A549 (cell line): ENCODE measurements at regions not wholly inside any gene's neighbourhood (a gene's known extent, or its start where the extent isn't known, plus 50 kb on each side); places are given as distances from the start of the nearest gene placed in this dataset.

Source experiments
- ATAC-seq, 2 experiments: fragments of 200-7000 bp in 1 of 2; fragments of >200 bp in 1 of 2; cut with Nextera tagmentation in 1 of 2; cut with Tn5 transposase in 1 of 2; 3 replicates each; pipeline versions ENCODE4 v1.8.0 to v1.9.1; 2018 to 2020; ENCODE audit warnings: mild to moderate bottlenecking in 1 of 2, moderate library complexity in 1 of 2
- CTCF ChIA-PET: fragments of 300-600 bp; sonication (Branson Sonifier 250); formaldehyde crosslinking; extraction: SDS; loops from one replicate; lab custom pipeline; 2021; ENCODE audit warnings: antibody characterized with exemption, inconsistent platforms; lab: Yijun Ruan, JAX
- POLR2A ChIA-PET: fragments of 350-600 bp; formaldehyde crosslinking; extraction: SDS; loops from one replicate; lab custom pipeline; 2021; ENCODE audit warnings: antibody characterized with exemption, inconsistent platforms; lab: Yijun Ruan, JAX
- DNase-seq, 2 experiments: peaks; one replicate each; pipeline versions ENCODE4 v3.0.0 to v3.0.0-alpha.2; 2011 to 2016; ENCODE audit warnings: low read depth in 1 of 2, low spot score in 1 of 2
- FAIRE-seq: peaks from 2 replicates; lab custom pipeline; 2011; peaks lifted over from hg19 to GRCh38; lab: Jason Lieb, UNC
- H3K27ac ChIP-seq, 2 experiments: fragments of >200 bp; sonication (Bioruptor Twin); formaldehyde crosslinking; 3 replicates each; pipeline ENCODE4 v1.5.1; 2016 to 2017
- H3K4me1 ChIP-seq: fragments of >200 bp; sonication (Bioruptor Twin); formaldehyde crosslinking; 3 replicates; pipeline ENCODE4 v1.6.1; 2016
- H3K4me2 ChIP-seq: fragments of >200 bp; sonication (Bioruptor Twin); formaldehyde crosslinking; 3 replicates; pipeline ENCODE4 v1.6.1; 2016
- H3K4me3 ChIP-seq: fragments of >200 bp; sonication (Bioruptor Twin); formaldehyde crosslinking; 3 replicates; pipeline ENCODE4 v1.5.1; 2016
- H3K9me3 ChIP-seq: fragments of >200 bp; sonication (Bioruptor Twin); formaldehyde crosslinking; 3 replicates; pipeline ENCODE4 v1.6.1; 2016
- BHLHE40 ChIP-seq: IDR thresholded peaks from 2 replicates; pipeline ENCODE4 v1.6.1; 2012; ENCODE audit warnings: low read depth, low read length, inconsistent platforms
- CBX2 ChIP-seq: fragments of 200-600 bp; sonication (generic); IDR thresholded peaks from 2 replicates; pipeline ENCODE4 v1.6.1; 2016; ENCODE audit warnings: low read depth, mild to moderate bottlenecking, borderline replicate concordance
- CBX8 ChIP-seq: fragments of 200-600 bp; sonication (generic); IDR thresholded peaks from 2 replicates; pipeline ENCODE4 v1.6.1; 2016
- CEBPB ChIP-seq, 2 experiments: fragments of >200 bp in 1 of 2; sonication (Bioruptor Twin) in 1 of 2; formaldehyde crosslinking in 1 of 2; IDR thresholded peaks; 2 replicates each; pipeline ENCODE4 v1.6.1; 2012 to 2016
- CHD4 ChIP-seq: fragments of 200-600 bp; sonication (generic); IDR thresholded peaks from 2 replicates; pipeline ENCODE4 v1.6.1; 2016; ENCODE audit warnings: antibody characterized with exemption, mild to moderate bottlenecking, borderline replicate concordance
- EHMT2 ChIP-seq: fragments of 200-600 bp; sonication (generic); IDR thresholded peaks from 2 replicates; pipeline ENCODE4 v1.6.1; 2016; ENCODE audit warnings: antibody characterized with exemption, low read depth, mild to moderate bottlenecking, moderate library complexity
- ELK1 ChIP-seq: fragments of 150-350 bp; IDR thresholded peaks from 2 replicates; pipeline ENCODE4 v1.6.1; 2014; ENCODE audit warnings: low read depth, mild to moderate bottlenecking, low read length
- EP300 ChIP-seq, 2 experiments: fragments of >200 bp; sonication (Bioruptor Twin); formaldehyde crosslinking; IDR thresholded peaks; 2 replicates in 1 of 2; 3 replicates in 1 of 2; pipeline ENCODE4 v1.6.1; 2016 to 2017
- FOSB ChIP-seq: fragments of 250-450 bp; sonication (Bioruptor Pico); IDR thresholded peaks from 2 replicates; pipeline ENCODE4 v1.5.0; 2020; ENCODE audit warnings: mild to moderate bottlenecking, moderate library complexity
- FOXS1 ChIP-seq: fragments of 250-450 bp; sonication (Bioruptor Pico); IDR thresholded peaks from 2 replicates; pipeline ENCODE4 v1.5.0; 2020; ENCODE audit warnings: mild to moderate bottlenecking, moderate library complexity
- GATA3 ChIP-seq: IDR thresholded peaks from 2 replicates; pipeline ENCODE4 v1.6.1; 2012; ENCODE audit warnings: borderline replicate concordance
- HOXB13 ChIP-seq: fragments of 250-450 bp; sonication (Bioruptor Pico); IDR thresholded peaks from 2 replicates; pipeline ENCODE4 v1.5.0; 2020; ENCODE audit warnings: low read depth, mild to moderate bottlenecking, moderate library complexity
- HOXB5 ChIP-seq: fragments of 250-450 bp; sonication (Bioruptor Pico); IDR thresholded peaks from 2 replicates; pipeline ENCODE4 v1.5.0; 2020; ENCODE audit warnings: mild to moderate bottlenecking, moderate library complexity
- JUN ChIP-seq, 2 experiments: fragments of >200 bp; sonication (Bioruptor Twin); formaldehyde crosslinking; IDR thresholded peaks; 2 replicates in 1 of 2; 3 replicates in 1 of 2; pipeline ENCODE4 v1.6.1; 2016 to 2017
- KDM1A ChIP-seq: fragments of 200-600 bp; sonication (generic); IDR thresholded peaks from 2 replicates; pipeline ENCODE4 v1.6.1; 2016; ENCODE audit warnings: low read depth, mild to moderate bottlenecking
- KDM5A ChIP-seq: fragments of 200-600 bp; sonication (generic); IDR thresholded peaks from 2 replicates; pipeline ENCODE4 v1.6.1; 2016; ENCODE audit warnings: antibody characterized with exemption, mild to moderate bottlenecking
- MAFK ChIP-seq: fragments of 450-650 bp; IDR thresholded peaks from 2 replicates; pipeline ENCODE4 v1.6.1; 2014; ENCODE audit not compliant: partially characterized antibody
- NFE2L2 ChIP-seq: fragments of 150-350 bp; conservative IDR thresholded peaks from 2 replicates; pipeline ENCODE4 v1.6.1; 2014; ENCODE audit warnings: low read length
- NPAS2 ChIP-seq: fragments of 250-450 bp; sonication (Bioruptor Pico); IDR thresholded peaks from 2 replicates; pipeline ENCODE4 v1.8.0; 2022; ENCODE audit warnings: mild to moderate bottlenecking, moderate library complexity, borderline replicate concordance
- NR3C1 ChIP-seq: fragments of >200 bp; sonication (Bioruptor Twin); formaldehyde crosslinking; IDR thresholded peaks from 3 replicates; pipeline ENCODE4 v1.6.1; 2017
- PHF8 ChIP-seq: fragments of 200-600 bp; sonication (generic); IDR thresholded peaks from 2 replicates; pipeline ENCODE4 v1.6.1; 2016; ENCODE audit warnings: low read depth, mild to moderate bottlenecking, antibody characterized with exemption, moderate library complexity, borderline replicate concordance
- POLR2A ChIP-seq: IDR thresholded peaks from 2 replicates; pipeline ENCODE4 v1.6.1; 2012; ENCODE audit warnings: mild to moderate bottlenecking, low read length
- RNF2 ChIP-seq: fragments of 200-600 bp; sonication (generic); IDR thresholded peaks from 2 replicates; pipeline ENCODE4 v1.6.1; 2016; ENCODE audit warnings: low read depth, mild to moderate bottlenecking, antibody characterized with exemption, moderate library complexity, borderline replicate concordance
- SREBF2 ChIP-seq: fragments of 450-650 bp; IDR thresholded peaks from 2 replicates; pipeline ENCODE4 v1.6.1; 2014; ENCODE audit warnings: mild to moderate bottlenecking, moderate library complexity
- TFCP2L1 ChIP-seq: fragments of 250-450 bp; sonication (Bioruptor Pico); IDR thresholded peaks from 2 replicates; pipeline ENCODE4 v1.5.0; 2021; ENCODE audit warnings: mild to moderate bottlenecking
- TP53 ChIP-seq: fragments of 250-450 bp; sonication (Bioruptor Pico); IDR thresholded peaks from 2 replicates; pipeline ENCODE4 v1.5.0; 2021; ENCODE audit warnings: mild to moderate bottlenecking, moderate library complexity
- USF2 ChIP-seq: fragments of 450-650 bp; IDR thresholded peaks from 2 replicates; pipeline ENCODE4 v1.6.1; 2014; ENCODE audit warnings: antibody characterized with exemption
- WGBS: methylation state at CpG from one replicate; pipeline ENCODE4 v1.1.6; 2017; ENCODE audit errors: missing lambda C conversion rate; 5-methylcytosine and 5-hydroxymethylcytosine counted together
- TF ChIP-seq, protein P1 (sequence below): fragments of 250-450 bp; sonication (Bioruptor Pico); IDR thresholded peaks from 2 replicates; pipeline ENCODE4 v1.5.0; 2021; ENCODE audit warnings: mild to moderate bottlenecking, moderate library complexity, borderline replicate concordance
- TF ChIP-seq, protein P2 (sequence below): IDR thresholded peaks from 2 replicates; pipeline ENCODE4 v1.6.1; 2012
- TF ChIP-seq, protein P3 (sequence below): fragments of >200 bp; sonication (Bioruptor Twin); formaldehyde crosslinking; IDR thresholded peaks from 3 replicates; pipeline ENCODE4 v1.6.1; 2016
- TF ChIP-seq, protein P4 (sequence below): IDR thresholded peaks from 2 replicates; pipeline ENCODE4 v1.6.1; 2012
- TF ChIP-seq, protein P5 (sequence below): IDR thresholded peaks from 2 replicates; pipeline ENCODE4 v1.6.1; 2012; ENCODE audit warnings: low read depth, borderline replicate concordance

- no peak for TF ChIP-seq NR3C1
- TF ChIP-seq PHF8 = no peak
- no peak for TF ChIP-seq HOXB5 (CRISPR knock-in tag)
- no peak for TF ChIP-seq GATA3
- no peak for TF ChIP-seq FOXS1 (CRISPR knock-in tag)
- TF ChIP-seq, all 56 proteins: peak for 0
Measured at GRCh38 chrX:13430136-13430827, 110.4 kb upstream of the ATXN3L start (continued).

- H3K4me1 ChIP-seq = peaks cover 47% of the 10 kb centered on the region
- DNase-seq (peak; percentile 24 to 86), ATAC-seq (peak; percentile 87 to 89), FAIRE-seq (peak; percentile 98)
- peak overlapping the region; percentile 63 for H3K4me2 ChIP-seq
- H3K9me3 ChIP-seq = peaks cover 7% of the 10 kb centered on the region; the same call in 2 of the 3 replicates
- no peak overlapping the region for H3K4me3 ChIP-seq
- WGBS = 2% methylated on average over 4 of the region's 5 CpGs
- CTCF ChIA-PET = interaction anchor here (1.0 to 1.8 kb wide), 5 partner anchors 10 to 482 kb away, joined by 3 to 8 read pairs (median 5); no protein-coding TSS in a partner anchor
- POLR2A ChIA-PET = no interaction called here
- peak overlapping the region; percentile 76 to 93 for H3K27ac ChIP-seq
- TF ChIP-seq CHD4 = no peak
- TF ChIP-seq KDM5A = no peak
- peak; percentile 38 to 71; a peak in 3 of 5 replicates for TF ChIP-seq EP300 (IDR thresholded peaks at IDR 0.05)
- TF ChIP-seq, protein P1, sequence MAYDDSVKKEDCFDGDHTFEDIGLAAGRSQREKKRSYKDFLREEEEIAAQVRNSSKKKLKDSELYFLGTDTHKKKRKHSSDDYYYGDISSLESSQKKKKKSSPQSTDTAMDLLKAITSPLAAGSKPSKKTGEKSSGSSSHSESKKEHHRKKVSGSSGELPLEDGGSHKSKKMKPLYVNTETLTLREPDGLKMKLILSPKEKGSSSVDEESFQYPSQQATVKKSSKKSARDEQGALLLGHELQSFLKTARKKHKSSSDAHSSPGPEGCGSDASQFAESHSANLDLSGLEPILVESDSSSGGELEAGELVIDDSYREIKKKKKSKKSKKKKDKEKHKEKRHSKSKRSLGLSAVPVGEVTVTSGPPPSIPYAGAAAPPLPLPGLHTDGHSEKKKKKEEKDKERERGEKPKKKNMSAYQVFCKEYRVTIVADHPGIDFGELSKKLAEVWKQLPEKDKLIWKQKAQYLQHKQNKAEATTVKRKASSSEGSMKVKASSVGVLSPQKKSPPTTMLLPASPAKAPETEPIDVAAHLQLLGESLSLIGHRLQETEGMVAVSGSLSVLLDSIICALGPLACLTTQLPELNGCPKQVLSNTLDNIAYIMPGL (CRISPR knock-in tag) = no peak
- TF ChIP-seq NPAS2 (CRISPR knock-in tag) = no peak
- no peak for TF ChIP-seq BHLHE40
- peak; percentile 86; the same call in 1 of the 2 replicates for TF ChIP-seq GATA3
- TF ChIP-seq EHMT2 = no peak
- TF ChIP-seq, protein P2, sequence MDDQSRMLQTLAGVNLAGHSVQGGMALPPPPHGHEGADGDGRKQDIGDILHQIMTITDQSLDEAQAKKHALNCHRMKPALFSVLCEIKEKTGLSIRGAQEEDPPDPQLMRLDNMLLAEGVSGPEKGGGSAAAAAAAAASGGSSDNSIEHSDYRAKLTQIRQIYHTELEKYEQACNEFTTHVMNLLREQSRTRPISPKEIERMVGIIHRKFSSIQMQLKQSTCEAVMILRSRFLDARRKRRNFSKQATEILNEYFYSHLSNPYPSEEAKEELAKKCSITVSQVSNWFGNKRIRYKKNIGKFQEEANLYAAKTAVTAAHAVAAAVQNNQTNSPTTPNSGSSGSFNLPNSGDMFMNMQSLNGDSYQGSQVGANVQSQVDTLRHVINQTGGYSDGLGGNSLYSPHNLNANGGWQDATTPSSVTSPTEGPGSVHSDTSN = peak; percentile 69
- TF ChIP-seq CBX2 = no peak
- no peak for TF ChIP-seq ELK1
- no peak for TF ChIP-seq SREBF2
- TF ChIP-seq HOXB5 (CRISPR knock-in tag) = peak; percentile 85
- no peak for TF ChIP-seq PHF8
- TF ChIP-seq RNF2 = no peak
- no peak for TF ChIP-seq HOXB13
- no peak for TF ChIP-seq POLR2A
- TF ChIP-seq CBX8 = no peak
- TF ChIP-seq KDM1A = no peak
- no peak for TF ChIP-seq TP53
- peak; percentile 10 to 86; a peak in 1 of 4 replicates for TF ChIP-seq CEBPB (IDR thresholded peaks at IDR 0.05)
- TF ChIP-seq MAFK = peak; percentile 12
- no peak for TF ChIP-seq USF2
- TF ChIP-seq, protein P3, sequence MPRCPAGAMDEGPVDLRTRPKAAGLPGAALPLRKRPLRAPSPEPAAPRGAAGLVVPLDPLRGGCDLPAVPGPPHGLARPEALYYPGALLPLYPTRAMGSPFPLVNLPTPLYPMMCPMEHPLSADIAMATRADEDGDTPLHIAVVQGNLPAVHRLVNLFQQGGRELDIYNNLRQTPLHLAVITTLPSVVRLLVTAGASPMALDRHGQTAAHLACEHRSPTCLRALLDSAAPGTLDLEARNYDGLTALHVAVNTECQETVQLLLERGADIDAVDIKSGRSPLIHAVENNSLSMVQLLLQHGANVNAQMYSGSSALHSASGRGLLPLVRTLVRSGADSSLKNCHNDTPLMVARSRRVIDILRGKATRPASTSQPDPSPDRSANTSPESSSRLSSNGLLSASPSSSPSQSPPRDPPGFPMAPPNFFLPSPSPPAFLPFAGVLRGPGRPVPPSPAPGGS = peak; percentile 73; the same call in 1 of the 3 replicates
- no peak for TF ChIP-seq FOSB (CRISPR knock-in tag)
- TF ChIP-seq, protein P4, sequence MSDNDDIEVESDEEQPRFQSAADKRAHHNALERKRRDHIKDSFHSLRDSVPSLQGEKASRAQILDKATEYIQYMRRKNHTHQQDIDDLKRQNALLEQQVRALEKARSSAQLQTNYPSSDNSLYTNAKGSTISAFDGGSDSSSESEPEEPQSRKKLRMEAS = no peak; the same call in 1 of the 2 replicates
- TF ChIP-seq JUN (IDR thresholded peaks at IDR 0.05) = peak; percentile 59 to 68; a peak in 3 of 5 replicates
- no peak for TF ChIP-seq NFE2L2
- TF ChIP-seq TFCP2L1 (CRISPR knock-in tag) = no peak
- TF ChIP-seq, protein P5, sequence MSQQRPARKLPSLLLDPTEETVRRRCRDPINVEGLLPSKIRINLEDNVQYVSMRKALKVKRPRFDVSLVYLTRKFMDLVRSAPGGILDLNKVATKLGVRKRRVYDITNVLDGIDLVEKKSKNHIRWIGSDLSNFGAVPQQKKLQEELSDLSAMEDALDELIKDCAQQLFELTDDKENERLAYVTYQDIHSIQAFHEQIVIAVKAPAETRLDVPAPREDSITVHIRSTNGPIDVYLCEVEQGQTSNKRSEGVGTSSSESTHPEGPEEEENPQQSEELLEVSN = no peak
Measured at GRCh38 chrX:13428053-13428786, 108.4 kb upstream of the ATXN3L start.
